GM04503 (cell line): ENCODE measurements at regions not wholly inside any gene's neighbourhood (a gene's known extent, or its start where the extent isn't known, plus 50 kb on each side); places are given as distances from the start of the nearest gene placed in this dataset.
A peak's percentile ranks its signal among the peaks of the same experiment; 100 is the strongest.

ENCODE experiments used
- DNase-seq: peaks from one replicate; pipeline ENCODE4 v3.0.0-alpha.2; 2012; ENCODE audit warnings: low read depth

- DNase-seq, result peak; percentile 48
Measured at GRCh38 chr18:11320986-11321385, 171.6 kb upstream of the PIEZO2 start.

GRCh38 chr18:11316546-11316945 is 167.2 kb upstream of the PIEZO2 start:
- no peak for DNase-seq

DNA sequence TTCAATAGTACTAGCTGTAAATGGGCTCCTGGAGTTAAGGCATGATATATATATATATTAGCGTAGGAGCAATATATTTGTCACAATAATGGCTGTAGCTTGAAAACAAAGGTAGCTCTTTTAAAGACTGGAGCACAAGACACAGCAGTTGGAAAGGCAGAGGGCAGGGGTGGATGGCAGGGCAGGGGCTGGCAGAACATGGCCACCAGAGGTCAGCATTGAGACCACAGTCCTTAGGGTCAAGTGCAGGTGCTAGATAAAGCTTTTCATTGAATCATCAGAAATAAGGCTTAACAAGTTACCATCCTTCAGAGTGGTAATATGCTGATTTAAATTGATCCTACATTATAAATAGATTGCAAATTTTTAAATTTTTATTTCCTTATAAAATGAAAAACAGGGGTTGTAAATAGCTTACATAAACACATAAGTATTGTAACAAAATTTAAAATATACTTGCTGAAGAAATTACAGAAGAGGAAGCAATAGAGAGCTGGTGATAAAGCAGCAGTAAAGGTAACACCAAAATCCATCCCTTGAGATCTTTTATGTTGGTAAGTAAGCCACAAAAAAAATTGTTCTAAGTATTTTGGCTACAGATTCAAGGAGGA is 161.2 kb upstream of the PIEZO2 start:
- DNase-seq, result no peak

- no peak for DNase-seq
Measured at GRCh38 chr18:11309172-11309571, 159.8 kb upstream of the PIEZO2 start.

- no peak for DNase-seq
Measured at GRCh38 chr18:11308499-11308898, 159.1 kb upstream of the PIEZO2 start.

DNA sequence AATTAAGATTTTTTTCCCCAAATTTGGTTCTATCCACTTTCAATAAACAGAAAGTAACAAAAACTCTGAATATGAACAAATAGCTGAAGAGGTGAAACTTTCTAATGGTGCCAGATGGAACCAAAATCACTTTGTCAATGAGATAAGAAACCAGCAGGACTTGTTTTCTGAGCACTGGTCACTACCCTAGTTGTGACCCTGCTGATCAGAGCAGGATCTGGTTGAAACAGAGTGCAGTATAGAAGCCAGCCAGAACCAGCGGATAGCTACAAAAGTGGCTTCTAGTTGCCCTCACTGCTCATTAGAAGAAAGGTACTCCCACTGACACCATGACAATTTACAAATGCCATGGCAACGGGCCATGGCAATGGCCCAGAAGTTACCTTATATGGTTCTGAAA is 158.3 kb upstream of the PIEZO2 start:
- no peak for DNase-seq

GRCh38 chr18:11305507-11305906 is 156.1 kb upstream of the PIEZO2 start:
- no peak for DNase-seq

GRCh38 chr18:11304928-11305327 is 155.6 kb upstream of the PIEZO2 start:
- DNase-seq, result no peak

DNA sequence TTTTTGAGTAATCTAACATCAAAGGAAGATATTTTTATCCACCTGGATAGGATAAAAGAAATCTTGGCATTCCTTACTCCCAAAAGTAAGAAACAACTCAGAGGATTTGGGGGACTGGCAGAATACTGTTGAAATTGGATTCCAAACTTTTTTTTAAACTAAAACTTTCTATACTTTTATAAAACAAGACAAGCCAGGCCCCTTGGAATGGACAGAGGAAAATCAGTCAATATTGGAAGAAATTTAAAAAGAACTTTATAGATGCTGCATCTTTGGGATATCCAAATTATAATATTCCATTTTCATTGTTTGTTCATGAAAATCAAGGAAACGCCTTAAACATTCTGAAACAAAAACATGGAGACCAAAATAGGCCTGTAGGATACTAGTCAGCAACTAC is 147.6 kb upstream of the PIEZO2 start:
- DNase-seq, result no peak

GRCh38 chr18:11293794-11294193 is 144.4 kb upstream of the PIEZO2 start:
- DNase-seq, result no peak

GRCh38 chr18:11290786-11291185 is 141.4 kb upstream of the PIEZO2 start:
- no peak for DNase-seq

- DNase-seq, result no peak
Measured at GRCh38 chr18:11289248-11289647, 139.9 kb upstream of the PIEZO2 start.

- no peak for DNase-seq
Measured at GRCh38 chr18:11288401-11288800, 139.0 kb upstream of the PIEZO2 start.

GRCh38 chr18:11286431-11286830 is 137.1 kb upstream of the PIEZO2 start:
- no peak for DNase-seq

- no peak for DNase-seq
Measured at GRCh38 chr18:11284811-11285210, 135.4 kb upstream of the PIEZO2 start.

GRCh38 chr18:11284349-11284748 is 135.0 kb upstream of the PIEZO2 start:
- DNase-seq, result no peak

- no peak for DNase-seq
Measured at GRCh38 chr18:11283479-11284161, 134.3 kb upstream of the PIEZO2 start.

GRCh38 chr18:11279461-11279860 is 130.1 kb upstream of the PIEZO2 start:
- no peak for DNase-seq

DNA sequence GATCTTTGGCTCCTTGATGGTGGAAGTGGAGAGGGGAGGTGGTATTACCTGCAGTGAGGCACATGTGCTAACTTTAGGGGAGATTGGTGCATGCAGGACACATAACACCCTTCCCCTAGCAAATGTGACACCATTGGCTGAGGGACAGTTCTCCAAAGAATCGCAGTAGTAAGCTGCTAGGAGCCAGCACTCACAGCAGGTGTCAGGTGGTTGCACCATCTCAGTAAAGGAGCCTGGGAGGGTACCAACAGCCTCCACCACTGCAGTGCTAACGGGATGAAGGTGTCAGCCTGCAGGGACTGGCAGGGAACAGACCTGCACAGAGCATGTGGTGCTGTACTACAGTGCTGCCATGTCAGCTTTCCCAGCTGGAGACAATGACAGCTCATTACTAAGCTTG is 127.3 kb upstream of the PIEZO2 start:
- no peak for DNase-seq

DNA sequence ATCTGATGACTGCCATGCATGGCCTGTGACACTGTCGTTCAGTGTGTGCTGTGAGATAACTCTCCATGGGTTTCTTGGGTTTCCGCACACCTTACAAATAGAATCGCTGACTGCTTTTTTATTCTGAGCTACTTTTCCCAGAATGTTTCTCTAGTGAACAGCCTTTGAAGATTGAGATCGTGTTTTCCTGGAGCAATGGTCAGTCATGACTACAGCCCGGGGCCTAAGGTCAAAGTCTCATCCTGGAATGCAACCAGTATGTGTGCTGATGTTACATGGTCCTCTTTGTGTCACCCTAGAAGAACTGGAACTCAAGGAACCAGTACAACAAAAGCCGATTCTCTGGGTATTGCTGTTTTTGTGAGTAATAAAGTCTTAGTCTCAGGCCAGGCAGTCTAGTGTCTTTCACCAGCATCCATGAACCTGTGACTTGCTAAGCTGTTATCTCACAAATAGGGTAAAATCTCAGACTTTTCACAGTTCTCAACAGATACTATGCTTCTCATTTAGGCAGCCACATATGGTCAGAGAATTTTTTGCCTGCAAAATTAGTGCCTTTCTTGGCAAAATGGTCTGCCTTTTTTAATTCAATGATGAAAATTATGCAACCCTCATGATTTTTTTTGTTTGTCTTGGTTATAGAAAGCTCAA is 124.9 kb upstream of the PIEZO2 start:
- DNase-seq, result no peak

- DNase-seq, result no peak
Measured at GRCh38 chr18:11272516-11272915, 123.1 kb upstream of the PIEZO2 start.

- no peak for DNase-seq
Measured at GRCh38 chr18:11271954-11272353, 122.6 kb upstream of the PIEZO2 start.

DNA sequence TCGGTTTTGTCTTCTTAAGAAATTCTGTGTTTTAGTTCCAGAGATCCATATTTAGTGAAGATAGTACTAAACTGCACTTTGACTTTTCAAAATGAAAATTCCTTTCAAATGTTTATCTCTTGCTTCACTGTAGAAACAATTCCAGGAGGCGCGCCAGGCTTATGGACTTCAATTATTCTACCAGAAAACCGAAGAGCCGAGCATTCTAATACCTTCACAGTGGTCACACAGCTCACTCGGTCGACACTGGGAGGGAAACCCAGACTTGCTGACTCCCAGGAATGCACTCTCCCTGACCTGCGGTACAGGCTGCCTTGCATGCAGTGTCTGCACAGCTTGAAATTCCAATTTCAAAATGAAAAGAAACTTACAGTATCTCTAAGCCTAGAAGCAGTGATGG is 119.9 kb upstream of the PIEZO2 start:
- no peak for DNase-seq
